ENCODE measurements at regions not wholly inside any gene's neighbourhood (a gene's known extent, or its start where the extent isn't known, plus 50 kb on each side); places are given as distances from the start of the nearest gene placed in this dataset.

DNA sequence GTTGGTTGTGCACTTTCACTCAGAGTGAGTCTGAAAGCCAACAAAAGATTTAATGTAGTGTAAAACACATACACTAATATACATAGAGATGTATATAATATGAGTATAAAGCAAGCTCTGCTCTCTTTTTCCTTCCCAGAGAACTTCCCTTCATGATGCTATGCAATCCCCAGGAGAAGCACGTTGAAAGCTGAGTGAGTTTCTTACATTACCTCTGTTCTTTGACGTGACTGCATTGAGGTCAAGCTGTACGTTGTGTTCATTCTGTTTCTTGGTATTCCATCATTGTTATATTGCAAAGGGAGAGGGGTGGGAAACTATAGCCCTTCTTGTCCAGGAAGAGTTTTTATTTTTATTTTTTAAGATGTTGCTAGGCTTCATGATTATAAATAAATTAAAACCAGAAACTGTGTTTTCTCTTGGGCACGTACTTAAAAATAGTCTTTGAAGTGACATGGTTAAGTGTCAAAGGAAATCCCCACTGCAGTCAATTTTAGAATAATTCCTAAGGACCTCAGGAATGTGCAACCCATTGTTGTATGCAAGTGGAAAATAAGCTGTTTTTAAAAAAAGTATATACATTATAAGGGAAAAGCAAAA lies 651.0 kb downstream of the CD109 start:
- Histone ChIP-seq H3K27me3 (ENCODE audit: control insufficient read depth in 1 of 2, insufficient read depth in 2 of 2, low read length in 2 of 2) (no peaks in the 10 kb centered on the region), H3K4me3 (replicated peaks in 1 of 3; ENCODE audit: insufficient read depth in 1 of 3, low read depth in 2 of 3, low read length in 3 of 3) (no peak overlapping the region), H3K79me2 (ENCODE audit: insufficient read depth, low read length) (no peaks in the 10 kb centered on the region), H3K9ac (ENCODE audit: insufficient read depth, low read depth, low read length) (no peak overlapping the region), H3K27ac (ENCODE audit: extremely low read length, insufficient read depth, low read length) (no peak overlapping the region), H3K9me3 (ENCODE audit: low read length) (no peaks in the 10 kb centered on the region), H3K4me2 (ENCODE audit: low read depth, low read length) (no peak overlapping the region), H3K36me3 (replicated peaks in 1 of 2; ENCODE audit: control insufficient read depth in 1 of 2, insufficient read depth in 2 of 2, low read length in 2 of 2) (no peaks in the 10 kb centered on the region), H2AFZ (ENCODE audit: low read length) (no peak overlapping the region), H4K20me1 (ENCODE audit: insufficient read depth, low read length) (no peaks in the 10 kb centered on the region), H3K4me1 (ENCODE audit: insufficient read depth, low read length) (no peaks in the 10 kb centered on the region)
- ATAC-seq (no peak), DNase-seq (ENCODE audit: low spot score) (no peak), FAIRE-seq (no peak)
- BruUV-seq (replicated peaks): no TSS peak
- intact Hi-C loops (cut with micrococcal nuclease; ENCODE audit: unreplicated experiment): no loop called here
- CTCF ChIA-PET (ENCODE audit: low intra/inter-chr PET ratio, low total read pairs): no interaction called here
- POLR2A ChIA-PET: no interaction called here
- TF ChIP-seq BRD4 (CRISPR knock-in tag; IDR thresholded peaks at IDR 0.05) (no peak), ZNF83 (CRISPR knock-in tag; IDR thresholded peaks at IDR 0.05; ENCODE audit: borderline replicate concordance) (no peak), MYNN (CRISPR knock-in tag; IDR thresholded peaks at IDR 0.05; ENCODE audit: low read depth) (no peak), ZNF224 (CRISPR knock-in tag; IDR thresholded peaks at IDR 0.05) (no peak), ZNF776 (CRISPR knock-in tag; IDR thresholded peaks at IDR 0.05) (no peak), ZNF329 (CRISPR knock-in tag; IDR thresholded peaks at IDR 0.05; ENCODE audit: low read depth) (no peak), ZNF253 (CRISPR knock-in tag; IDR thresholded peaks at IDR 0.05; ENCODE audit: borderline replicate concordance) (no peak)
- TF ChIP-seq, protein P1, sequence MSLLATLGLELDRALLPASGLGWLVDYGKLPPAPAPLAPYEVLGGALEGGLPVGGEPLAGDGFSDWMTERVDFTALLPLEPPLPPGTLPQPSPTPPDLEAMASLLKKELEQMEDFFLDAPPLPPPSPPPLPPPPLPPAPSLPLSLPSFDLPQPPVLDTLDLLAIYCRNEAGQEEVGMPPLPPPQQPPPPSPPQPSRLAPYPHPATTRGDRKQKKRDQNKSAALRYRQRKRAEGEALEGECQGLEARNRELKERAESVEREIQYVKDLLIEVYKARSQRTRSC (CRISPR knock-in tag; IDR thresholded peaks at IDR 0.05; ENCODE audit: low read depth): no peak
- TF ChIP-seq, protein P2, sequence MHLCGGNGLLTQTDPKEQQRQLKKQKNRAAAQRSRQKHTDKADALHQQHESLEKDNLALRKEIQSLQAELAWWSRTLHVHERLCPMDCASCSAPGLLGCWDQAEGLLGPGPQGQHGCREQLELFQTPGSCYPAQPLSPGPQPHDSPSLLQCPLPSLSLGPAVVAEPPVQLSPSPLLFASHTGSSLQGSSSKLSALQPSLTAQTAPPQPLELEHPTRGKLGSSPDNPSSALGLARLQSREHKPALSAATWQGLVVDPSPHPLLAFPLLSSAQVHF (CRISPR knock-in tag; IDR thresholded peaks at IDR 0.05): no peak
- in situ Hi-C loops (cut with HindIII; ENCODE audit: extremely low pct_ligation_motif_present, low pct_unique_long_range_greater_than_20kb): no loop called here
- whole genome bisulfite sequencing (ENCODE audit: low lambda C conversion rate): 3% methylated on average over 4 of the region's 4 CpGs

All from HepG2 (cell line).